Liver (tissue), 8 donors: ENCODE measurements at regions not wholly inside any gene's neighbourhood (a gene's known extent, or its start where the extent isn't known, plus 50 kb on each side); places are given as distances from the start of the nearest gene placed in this dataset.

Experiments used
- DNase-seq: peaks from one replicate; pipeline ENCODE4 v3.0.0-alpha.2; 2017; ENCODE audit warnings: low spot score
- H3K27ac ChIP-seq, 2 donors: one replicate each; pipeline ENCODE4 v1.7.0; 2013; ENCODE audit warnings: inconsistent platforms in 2 of 2, low read length in 2 of 2, control low read depth in 1 of 2, low read depth in 1 of 2, mild to moderate bottlenecking in 1 of 2
- H3K27me3 ChIP-seq, 4 donors: one replicate each; pipeline versions ENCODE4 v1.6.1 to v1.7.0; 2013; ENCODE audit warnings: low read length in 3 of 4, inconsistent platforms in 1 of 4, mild to moderate bottlenecking in 1 of 4, moderate library complexity in 1 of 4; ENCODE audit not compliant: control insufficient read depth in 4 of 4, insufficient read depth in 4 of 4
- H3K36me3 ChIP-seq, 4 donors: one replicate each; pipeline versions ENCODE4 v1.6.1 to v1.7.0; 2013; ENCODE audit warnings: low read length in 3 of 4, mild to moderate bottlenecking in 3 of 4, low read depth in 1 of 4, moderate library complexity in 1 of 4; ENCODE audit not compliant: control insufficient read depth in 4 of 4, insufficient read depth in 3 of 4
- H3K4me1 ChIP-seq, 4 donors: one replicate each; pipeline versions ENCODE4 v1.6.1 to v1.7.0; 2013; ENCODE audit warnings: low read length in 3 of 4, mild to moderate bottlenecking in 3 of 4, moderate library complexity in 1 of 4; ENCODE audit not compliant: control insufficient read depth in 4 of 4, insufficient read depth in 4 of 4
- H3K4me3 ChIP-seq, 3 donors: one replicate each; pipeline versions ENCODE4 v1.6.1 to v1.7.0; 2013; ENCODE audit warnings: low read length in 3 of 3, control low read depth in 1 of 3, low read depth in 1 of 3, mild to moderate bottlenecking in 1 of 3
- H3K9ac ChIP-seq, 2 donors: one replicate each; pipeline ENCODE4 v1.7.0; 2013; ENCODE audit warnings: low read length in 2 of 2, mild to moderate bottlenecking in 2 of 2, moderate library complexity in 2 of 2, control low read depth in 1 of 2, low read depth in 1 of 2
- H3K9me3 ChIP-seq, 4 donors: one replicate each; pipeline versions ENCODE4 v1.6.1 to v1.7.0; 2013; ENCODE audit warnings: low read length in 3 of 4; ENCODE audit not compliant: control insufficient read depth in 4 of 4
- CTCF ChIP-seq: fragments of 150-350 bp; IDR thresholded peaks from 2 replicates; pipeline ENCODE4 v1.5.1; 2017; ENCODE audit warnings: improper control_type of control experiment, low read depth, low read length; ENCODE audit not compliant: missing input control
- EGR1 ChIP-seq, 2 donors: IDR thresholded peaks; 2 replicates each; pipeline ENCODE4 v1.6.1; 2016 to 2018; ENCODE audit warnings: antibody characterized with exemption in 2 of 2, low read depth in 2 of 2
- FOXA1 ChIP-seq: IDR thresholded peaks from 2 replicates; pipeline ENCODE4 v1.6.1; 2016; ENCODE audit warnings: antibody characterized with exemption
- FOXA2 ChIP-seq: IDR thresholded peaks from 2 replicates; pipeline ENCODE4 v1.6.1; 2016; ENCODE audit warnings: antibody characterized with exemption
- GABPA ChIP-seq, 2 donors: IDR thresholded peaks in 1 of 2; conservative IDR thresholded peaks in 1 of 2; 2 replicates each; pipeline ENCODE4 v1.6.1; 2016; ENCODE audit warnings: antibody characterized with exemption in 2 of 2, mild to moderate bottlenecking in 1 of 2, moderate library complexity in 1 of 2
- HNF4A ChIP-seq, 2 donors: conservative IDR thresholded peaks; 2 replicates each; pipeline ENCODE4 v1.6.1; 2016; ENCODE audit warnings: antibody characterized with exemption in 2 of 2, mild to moderate bottlenecking in 2 of 2
- HNF4G ChIP-seq: IDR thresholded peaks from 2 replicates; pipeline ENCODE4 v1.6.1; 2016; ENCODE audit warnings: antibody characterized with exemption
- JUND ChIP-seq, 2 donors: IDR thresholded peaks; 2 replicates each; pipeline ENCODE4 v1.6.1; 2016; ENCODE audit warnings: antibody characterized with exemption in 2 of 2
- NR2F2 ChIP-seq: IDR thresholded peaks from 2 replicates; pipeline ENCODE4 v1.6.1; 2016; ENCODE audit warnings: antibody characterized with exemption
- RAD21 ChIP-seq, 2 donors: IDR thresholded peaks; 2 replicates each; pipeline ENCODE4 v1.6.1; 2016; ENCODE audit warnings: antibody characterized with exemption in 2 of 2, mild to moderate bottlenecking in 2 of 2
- RXRA ChIP-seq, 2 donors: IDR thresholded peaks; 2 replicates each; pipeline ENCODE4 v1.6.1; 2017 to 2018; ENCODE audit warnings: antibody characterized with exemption in 2 of 2, mild to moderate bottlenecking in 1 of 2
- SP1 ChIP-seq: IDR thresholded peaks from 2 replicates; pipeline ENCODE4 v1.6.1; 2018; ENCODE audit warnings: antibody characterized with exemption, mild to moderate bottlenecking
- TAF1 ChIP-seq: conservative IDR thresholded peaks from 2 replicates; pipeline ENCODE4 v1.6.1; 2016; ENCODE audit warnings: antibody characterized with exemption, mild to moderate bottlenecking
- YY1 ChIP-seq: IDR thresholded peaks from 2 replicates; pipeline ENCODE4 v1.6.1; 2016; ENCODE audit warnings: antibody characterized with exemption, mild to moderate bottlenecking
- WGBS: extraction: QIAGEN DNeasy Blood & Tissue Kit; methylation state at CpG from one replicate; pipeline ENCODE4 v1.1.7; 2013; 5-methylcytosine and 5-hydroxymethylcytosine counted together
- TF ChIP-seq, protein P1 (sequence below): IDR thresholded peaks from 2 replicates; pipeline ENCODE4 v1.6.1; 2016; ENCODE audit warnings: antibody characterized with exemption, mild to moderate bottlenecking
- TF ChIP-seq, protein P2 (sequence below): IDR thresholded peaks from 2 replicates; pipeline ENCODE4 v1.6.1; 2016; ENCODE audit warnings: antibody characterized with exemption
- TF ChIP-seq, protein P3 (sequence below): IDR thresholded peaks from 2 replicates; pipeline ENCODE4 v1.6.1; 2016; ENCODE audit warnings: antibody characterized with exemption
- TF ChIP-seq, protein P4 (sequence below): IDR thresholded peaks from 2 replicates; pipeline ENCODE4 v1.6.1; 2016; ENCODE audit warnings: antibody characterized with exemption
- donor health status: healthy.
- donor health status: healthy.
- donor health status: healthy.
- donor health status: healthy.
- donor health status: healthy.

GRCh38 chr5:90131383-90132133 is 278.0 kb downstream of the CETN3 start:
- H3K27ac ChIP-seq, result no peak overlapping the region
- TF ChIP-seq YY1 (no peak), TAF1 (no peak), EGR1 (IDR thresholded peaks at IDR 0.05; ENCODE audit: low read depth in 2 of 2) (no peak), FOXA2 (no peak)
- no peak overlapping the region for H3K4me3 ChIP-seq
- no peaks in the 10 kb centered on the region for H3K4me1 ChIP-seq
- no peak for DNase-seq
- H3K27me3 ChIP-seq, result peaks cover 0 to under 1% (median 0%) of the 10 kb centered on the region in 4 donors
- no peak overlapping the region for H3K9ac ChIP-seq
- H3K36me3 ChIP-seq, result no peaks in the 10 kb centered on the region
- WGBS, result 62% methylated on average over 1 of the region's 1 CpG
- no peaks in the 10 kb centered on the region for H3K9me3 ChIP-seq

DNA sequence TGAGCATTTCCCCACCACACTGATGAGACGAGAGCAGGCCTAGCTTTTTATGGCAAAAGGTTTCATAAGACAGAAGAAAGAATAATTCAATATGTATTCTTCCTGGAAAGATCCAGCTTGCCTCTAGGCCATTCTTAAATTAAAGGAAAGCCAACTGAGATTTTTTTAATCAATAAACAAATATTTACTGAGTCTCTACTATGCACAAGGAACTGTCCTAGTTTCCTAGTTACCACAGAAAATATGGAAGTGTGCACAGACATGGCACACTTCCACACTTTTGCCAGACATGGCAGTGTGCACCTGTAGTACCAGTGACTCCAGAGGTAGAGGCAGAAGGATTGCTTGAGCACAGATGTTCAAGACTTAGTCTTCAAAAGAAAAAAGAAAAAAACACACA is 281.0 kb downstream of the CETN3 start:
- no peak overlapping the region for H3K27ac ChIP-seq
- H3K4me3 ChIP-seq, result no peak overlapping the region
- no peak overlapping the region for H3K9ac ChIP-seq
- DNase-seq, result no peak
- WGBS, result 96% methylated on average over 1 of the region's 1 CpG
- H3K27me3 ChIP-seq, result no peaks in the 10 kb centered on the region
- no peaks in the 10 kb centered on the region for H3K4me1 ChIP-seq
- H3K36me3 ChIP-seq, result no peaks in the 10 kb centered on the region
- no peak for TF ChIP-seq EGR1 (IDR thresholded peaks at IDR 0.05; ENCODE audit: low read depth in 2 of 2)
- no peak for TF ChIP-seq SP1
- no peak for TF ChIP-seq FOXA1
- TF ChIP-seq, protein P1, sequence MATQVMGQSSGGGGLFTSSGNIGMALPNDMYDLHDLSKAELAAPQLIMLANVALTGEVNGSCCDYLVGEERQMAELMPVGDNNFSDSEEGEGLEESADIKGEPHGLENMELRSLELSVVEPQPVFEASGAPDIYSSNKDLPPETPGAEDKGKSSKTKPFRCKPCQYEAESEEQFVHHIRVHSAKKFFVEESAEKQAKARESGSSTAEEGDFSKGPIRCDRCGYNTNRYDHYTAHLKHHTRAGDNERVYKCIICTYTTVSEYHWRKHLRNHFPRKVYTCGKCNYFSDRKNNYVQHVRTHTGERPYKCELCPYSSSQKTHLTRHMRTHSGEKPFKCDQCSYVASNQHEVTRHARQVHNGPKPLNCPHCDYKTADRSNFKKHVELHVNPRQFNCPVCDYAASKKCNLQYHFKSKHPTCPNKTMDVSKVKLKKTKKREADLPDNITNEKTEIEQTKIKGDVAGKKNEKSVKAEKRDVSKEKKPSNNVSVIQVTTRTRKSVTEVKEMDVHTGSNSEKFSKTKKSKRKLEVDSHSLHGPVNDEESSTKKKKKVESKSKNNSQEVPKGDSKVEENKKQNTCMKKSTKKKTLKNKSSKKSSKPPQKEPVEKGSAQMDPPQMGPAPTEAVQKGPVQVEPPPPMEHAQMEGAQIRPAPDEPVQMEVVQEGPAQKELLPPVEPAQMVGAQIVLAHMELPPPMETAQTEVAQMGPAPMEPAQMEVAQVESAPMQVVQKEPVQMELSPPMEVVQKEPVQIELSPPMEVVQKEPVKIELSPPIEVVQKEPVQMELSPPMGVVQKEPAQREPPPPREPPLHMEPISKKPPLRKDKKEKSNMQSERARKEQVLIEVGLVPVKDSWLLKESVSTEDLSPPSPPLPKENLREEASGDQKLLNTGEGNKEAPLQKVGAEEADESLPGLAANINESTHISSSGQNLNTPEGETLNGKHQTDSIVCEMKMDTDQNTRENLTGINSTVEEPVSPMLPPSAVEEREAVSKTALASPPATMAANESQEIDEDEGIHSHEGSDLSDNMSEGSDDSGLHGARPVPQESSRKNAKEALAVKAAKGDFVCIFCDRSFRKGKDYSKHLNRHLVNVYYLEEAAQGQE, result no peak
- no peak for TF ChIP-seq JUND (IDR thresholded peaks at IDR 0.05)
- no peak for TF ChIP-seq YY1
- TF ChIP-seq RAD21 (IDR thresholded peaks at IDR 0.05), result no peak
- TF ChIP-seq, protein P2, sequence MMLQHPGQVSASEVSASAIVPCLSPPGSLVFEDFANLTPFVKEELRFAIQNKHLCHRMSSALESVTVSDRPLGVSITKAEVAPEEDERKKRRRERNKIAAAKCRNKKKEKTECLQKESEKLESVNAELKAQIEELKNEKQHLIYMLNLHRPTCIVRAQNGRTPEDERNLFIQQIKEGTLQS, result no peak
- TF ChIP-seq NR2F2, result no peak
- no peak for TF ChIP-seq RXRA (IDR thresholded peaks at IDR 0.05)
- TF ChIP-seq, protein P3, sequence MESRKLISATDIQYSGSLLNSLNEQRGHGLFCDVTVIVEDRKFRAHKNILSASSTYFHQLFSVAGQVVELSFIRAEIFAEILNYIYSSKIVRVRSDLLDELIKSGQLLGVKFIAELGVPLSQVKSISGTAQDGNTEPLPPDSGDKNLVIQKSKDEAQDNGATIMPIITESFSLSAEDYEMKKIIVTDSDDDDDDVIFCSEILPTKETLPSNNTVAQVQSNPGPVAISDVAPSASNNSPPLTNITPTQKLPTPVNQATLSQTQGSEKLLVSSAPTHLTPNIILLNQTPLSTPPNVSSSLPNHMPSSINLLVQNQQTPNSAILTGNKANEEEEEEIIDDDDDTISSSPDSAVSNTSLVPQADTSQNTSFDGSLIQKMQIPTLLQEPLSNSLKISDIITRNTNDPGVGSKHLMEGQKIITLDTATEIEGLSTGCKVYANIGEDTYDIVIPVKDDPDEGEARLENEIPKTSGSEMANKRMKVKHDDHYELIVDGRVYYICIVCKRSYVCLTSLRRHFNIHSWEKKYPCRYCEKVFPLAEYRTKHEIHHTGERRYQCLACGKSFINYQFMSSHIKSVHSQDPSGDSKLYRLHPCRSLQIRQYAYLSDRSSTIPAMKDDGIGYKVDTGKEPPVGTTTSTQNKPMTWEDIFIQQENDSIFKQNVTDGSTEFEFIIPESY, result no peak
- TF ChIP-seq, protein P4, sequence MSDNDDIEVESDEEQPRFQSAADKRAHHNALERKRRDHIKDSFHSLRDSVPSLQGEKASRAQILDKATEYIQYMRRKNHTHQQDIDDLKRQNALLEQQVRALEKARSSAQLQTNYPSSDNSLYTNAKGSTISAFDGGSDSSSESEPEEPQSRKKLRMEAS, result no peak
- TF ChIP-seq FOXA2, result no peak
- TF ChIP-seq HNF4G, result no peak
- no peak for TF ChIP-seq HNF4A (conservative IDR thresholded peaks at IDR 0.05)
- TF ChIP-seq GABPA (IDR thresholded peaks at IDR 0.05 in 1 of 2, conservative IDR thresholded peaks at IDR 0.05 in 1 of 2), result no peak
- no peak for TF ChIP-seq CTCF
- H3K9me3 ChIP-seq, result no peaks in the 10 kb centered on the region
